GM21576 (cell line): ENCODE measurements at regions not wholly inside any gene's neighbourhood (a gene's known extent, or its start where the extent isn't known, plus 50 kb on each side); places are given as distances from the start of the nearest gene placed in this dataset.
"Not testable (repeated sequence)": the region's sequence is repeated elsewhere in the genome, so short reads cannot be mapped to it uniquely, and the experiment has no call there.

Source experiments
- ATAC-seq: cut with Tn5 transposase; IDR thresholded peaks from one replicate; pipeline ENCODE4 v1.9.1; 2021; ENCODE audit warnings: mild to moderate bottlenecking, moderate library complexity; ENCODE audit not compliant: unreplicated experiment

GRCh38 chr3:182644790-182645433 lies 148.4 kb upstream of the ATP11B start:
- ATAC-seq = no peak

- no peak for ATAC-seq
Measured at GRCh38 chr3:182650568-182651128, 142.7 kb upstream of the ATP11B start.

DNA sequence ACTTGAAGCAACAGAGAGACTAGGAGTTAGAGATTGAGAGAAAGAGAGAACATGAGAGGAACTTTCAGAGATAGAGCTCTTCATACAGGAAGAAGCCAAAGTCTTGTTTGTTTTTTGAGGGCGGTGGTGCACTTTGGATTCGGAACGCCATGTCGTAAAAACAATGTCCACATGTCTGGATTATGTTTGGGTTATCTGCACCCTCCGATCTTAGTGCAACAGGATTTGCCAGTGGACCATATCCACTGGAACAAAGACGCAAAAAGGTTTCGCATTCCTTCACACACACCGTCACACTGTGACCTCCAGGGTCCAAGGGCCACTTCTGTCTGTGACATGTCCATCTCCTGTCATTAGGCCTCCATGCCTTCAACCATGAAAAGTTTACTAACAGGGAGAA lies 141.8 kb upstream of the ATP11B start:
- ATAC-seq = no peak

DNA sequence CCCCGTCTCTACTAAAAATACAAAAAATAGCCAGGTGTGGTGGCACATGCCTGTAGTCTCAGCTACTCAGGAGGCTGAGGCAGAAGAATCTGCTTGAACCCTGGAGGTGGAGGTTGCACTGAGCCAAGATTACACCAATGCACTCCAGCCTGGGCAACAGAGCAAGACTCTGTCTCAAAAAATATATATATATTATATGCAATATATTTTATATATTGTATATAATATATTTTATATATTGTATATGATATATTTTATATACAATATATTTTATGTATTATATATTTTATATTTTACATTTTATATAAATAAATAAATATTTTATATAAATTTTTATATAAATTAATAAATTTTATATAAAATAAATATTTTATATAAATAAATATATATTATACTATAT lies 140.2 kb upstream of the ATP11B start:
- ATAC-seq = not testable (repeated sequence)

- no peak for ATAC-seq
Measured at GRCh38 chr3:182668541-182668940, 124.8 kb upstream of the ATP11B start.

DNA sequence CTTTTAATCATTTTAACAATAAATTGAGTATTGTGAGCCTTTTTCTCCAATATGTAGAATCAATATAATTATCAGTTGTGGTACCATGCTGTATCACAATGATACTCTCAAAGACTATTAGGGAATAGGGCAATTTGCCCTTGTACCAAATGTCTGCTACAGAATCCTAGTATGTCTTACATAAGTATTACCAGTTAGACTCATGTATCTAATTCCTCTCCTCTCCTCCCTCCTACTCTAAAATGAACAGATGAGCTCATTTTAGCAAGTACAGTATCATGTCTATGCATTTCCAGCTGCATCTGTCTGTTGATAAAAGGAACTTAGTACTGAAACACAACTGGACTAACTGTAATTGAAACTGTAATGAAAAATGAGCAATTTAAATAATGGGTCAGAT lies 124.3 kb upstream of the ATP11B start:
- no peak for ATAC-seq

DNA sequence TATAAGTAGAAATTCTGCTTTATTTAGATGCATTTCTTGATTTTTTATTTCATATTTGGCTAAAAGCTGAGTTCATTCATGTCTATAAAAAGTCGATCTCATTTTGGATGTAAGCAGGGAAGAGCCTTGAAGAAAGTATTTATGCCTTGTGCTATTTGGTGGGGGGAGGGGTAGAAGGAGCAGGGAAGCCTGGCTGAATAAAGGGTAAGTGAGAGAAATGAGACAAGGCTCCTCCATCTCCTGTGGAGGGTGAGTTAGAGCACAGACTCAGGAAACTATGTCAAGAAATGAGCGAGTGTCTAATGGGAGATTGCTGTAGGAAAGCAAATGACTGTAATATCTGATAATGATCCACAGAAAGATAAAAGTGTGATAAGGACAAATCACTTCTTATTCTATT lies 121.8 kb upstream of the ATP11B start:
- no peak for ATAC-seq

- ATAC-seq = no peak
Measured at GRCh38 chr3:182671942-182672341, 121.4 kb upstream of the ATP11B start.

GRCh38 chr3:182673336-182673735 lies 120.0 kb upstream of the ATP11B start:
- no peak for ATAC-seq

- ATAC-seq = peak; percentile 82
Measured at GRCh38 chr3:182682263-182683241, 110.8 kb upstream of the ATP11B start.

GRCh38 chr3:182683453-182683852 lies 109.9 kb upstream of the ATP11B start:
- peak; percentile 68 for ATAC-seq

DNA sequence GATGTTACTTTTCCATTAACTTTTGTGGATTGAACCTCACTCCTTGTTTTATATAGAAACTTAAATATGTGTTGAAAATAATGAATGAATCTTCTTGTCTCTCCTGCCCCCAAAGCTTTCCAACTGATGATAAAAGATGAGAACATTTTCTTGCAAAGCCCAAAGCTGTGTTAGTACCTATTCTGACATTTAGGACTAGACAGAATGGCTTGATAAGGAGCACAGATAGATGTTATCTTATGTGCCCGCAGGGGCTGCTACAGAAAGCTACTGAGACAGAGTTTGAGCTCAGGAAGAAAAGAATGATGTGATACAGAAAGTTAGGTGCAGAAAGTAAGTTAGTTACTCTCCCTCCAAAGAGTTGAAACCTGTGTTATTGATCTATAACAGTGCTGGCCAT lies 109.4 kb upstream of the ATP11B start:
- ATAC-seq = no peak

- no peak for ATAC-seq
Measured at GRCh38 chr3:182686033-182686886, 107.0 kb upstream of the ATP11B start.

GRCh38 chr3:182690172-182690571 lies 103.1 kb upstream of the ATP11B start:
- ATAC-seq = no peak

DNA sequence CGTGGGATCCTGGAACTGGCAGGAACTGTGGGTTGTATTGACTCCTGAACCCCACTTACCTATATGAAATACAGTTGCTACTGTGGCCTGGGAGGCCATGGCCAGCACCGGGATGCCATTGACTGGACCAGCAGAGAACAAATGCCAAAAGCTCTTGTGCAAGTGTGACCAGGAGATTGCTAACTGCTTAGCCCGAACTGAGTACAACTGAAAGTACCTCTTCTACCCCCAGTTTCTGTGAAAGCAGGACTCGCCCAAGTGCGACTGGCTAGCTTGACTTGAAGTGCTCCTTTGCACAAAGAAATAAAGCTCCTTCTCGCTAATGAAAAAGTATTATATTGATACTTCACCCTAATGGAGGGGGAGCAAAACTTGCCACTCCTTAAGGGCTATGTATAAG lies 101.3 kb upstream of the ATP11B start:
- ATAC-seq = no peak

GRCh38 chr3:182692695-182693094 lies 100.6 kb upstream of the ATP11B start:
- no peak for ATAC-seq

GRCh38 chr3:182693723-182694122 lies 99.6 kb upstream of the ATP11B start:
- no peak for ATAC-seq

- no peak for ATAC-seq
Measured at GRCh38 chr3:182696916-182697315, 96.4 kb upstream of the ATP11B start.

- ATAC-seq = no peak
Measured at GRCh38 chr3:182697345-182697919, 95.9 kb upstream of the ATP11B start.

- no peak for ATAC-seq
Measured at GRCh38 chr3:182698078-182698477, 95.2 kb upstream of the ATP11B start.
